H1 (cell line): ENCODE measurements at regions not wholly inside any gene's neighbourhood (a gene's known extent, or its start where the extent isn't known, plus 50 kb on each side); places are given as distances from the start of the nearest gene placed in this dataset.

Source experiments
- CTCF ChIA-PET: fragments of 300-600 bp; sonication (Branson Sonifier 250); formaldehyde crosslinking; loops from one replicate; lab custom pipeline; 2021; ENCODE audit not compliant: partially characterized antibody; lab: Charles Lee
- POLR2A ChIA-PET: fragments of 300-600 bp; sonication (Branson Sonifier 250); formaldehyde crosslinking; loops from one replicate; lab custom pipeline; 2021; ENCODE audit warnings: inconsistent platforms; ENCODE audit not compliant: partially characterized antibody; lab: Charles Lee
- DNase-seq, 2 experiments: peaks; one replicate each; pipeline versions ENCODE4 v3.0.0 to v3.0.0-alpha.2; 2010 to 2022; ENCODE audit warnings: low spot score in 2 of 2, low read depth in 1 of 2, mixed read lengths in 1 of 2
- FAIRE-seq: peaks from 2 replicates; lab custom pipeline; 2011; peaks lifted over from hg19 to GRCh38; lab: Jason Lieb, UNC
- H2AFZ ChIP-seq: 2 replicates; pipeline ENCODE4 v1.8.1; 2012; ENCODE audit warnings: low read length, inconsistent platforms
- H2AK5ac ChIP-seq: 2 replicates; pipeline ENCODE4 v1.6.1; 2013; ENCODE audit warnings: low read depth, low read length
- H2BK120ac ChIP-seq: replicated peaks from 2 replicates; pipeline ENCODE3; 2013; ENCODE audit warnings: low read depth, low read length, inconsistent platforms
- H2BK12ac ChIP-seq: 2 replicates; pipeline ENCODE4 v1.6.1; 2013; ENCODE audit warnings: low read depth, low read length
- H2BK15ac ChIP-seq: 2 replicates; pipeline ENCODE4 v1.6.1; 2013; ENCODE audit warnings: low read length
- H2BK20ac ChIP-seq: 2 replicates; pipeline ENCODE4 v1.6.1; 2013; ENCODE audit warnings: low read length
- H2BK5ac ChIP-seq: 2 replicates; pipeline ENCODE4 v1.6.1; 2013; ENCODE audit warnings: low read depth, low read length
- H3K14ac ChIP-seq: 2 replicates; pipeline ENCODE4 v1.6.1; 2013; ENCODE audit warnings: inconsistent platforms; ENCODE audit not compliant: insufficient read length
- H3K18ac ChIP-seq: 2 replicates; pipeline ENCODE4 v1.6.1; 2013; ENCODE audit warnings: low read length; ENCODE audit errors: extremely low read depth
- H3K23ac ChIP-seq: 2 replicates; pipeline ENCODE4 v1.6.1; 2013; ENCODE audit warnings: inconsistent platforms; ENCODE audit not compliant: insufficient read length
- H3K23me2 ChIP-seq: 2 replicates; pipeline ENCODE4 v1.6.1; 2013; ENCODE audit warnings: low read depth, low read length
- H3K27ac ChIP-seq: 2 replicates; pipeline ENCODE4 v1.6.1; 2011; ENCODE audit warnings: low read depth, low read length, inconsistent platforms
- H3K27me3 ChIP-seq, 4 experiments: replicated peaks in 1 of 4; 1 replicate in 1 of 4; 2 replicates in 3 of 4; pipeline versions ENCODE4 v1.6.1 to v1.8.1; 2011 to 2013; ENCODE audit warnings: low read length in 3 of 4, mild to moderate bottlenecking in 3 of 4, inconsistent platforms in 2 of 4, mixed read lengths in 2 of 4, moderate library complexity in 1 of 4; ENCODE audit not compliant: control insufficient read depth in 3 of 4, insufficient read depth in 3 of 4; ENCODE audit errors: extremely low read depth in 1 of 4
- H3K36me3 ChIP-seq, 4 experiments: 2 replicates each; pipeline versions ENCODE4 v1.6.1 to v1.8.1; 2011 to 2013; ENCODE audit warnings: mild to moderate bottlenecking in 4 of 4, low read length in 3 of 4, moderate library complexity in 2 of 4, control low read depth in 1 of 4, inconsistent platforms in 1 of 4; ENCODE audit not compliant: insufficient read depth in 4 of 4, control insufficient read depth in 2 of 4
- H3K4ac ChIP-seq: replicated peaks from 2 replicates; pipeline ENCODE3; 2013; ENCODE audit warnings: low read length, low read depth, mixed read lengths, inconsistent platforms; ENCODE audit not compliant: insufficient read length
- H3K4me1 ChIP-seq, 4 experiments: replicated peaks in 1 of 4; 1 replicate in 1 of 4; 2 replicates in 3 of 4; pipeline versions ENCODE4 v1.6.1 to v1.8.1; 2011 to 2013; ENCODE audit warnings: low read length in 3 of 4, inconsistent platforms in 2 of 4, mixed read lengths in 1 of 4; ENCODE audit not compliant: insufficient read depth in 4 of 4, control insufficient read depth in 3 of 4
- H3K4me2 ChIP-seq, 2 experiments: 2 replicates each; pipeline versions ENCODE4 v1.6.1 to v1.8.1; 2011 to 2013; ENCODE audit warnings: low read depth in 2 of 2, low read length in 2 of 2, control low read depth in 1 of 2, inconsistent platforms in 1 of 2, mild to moderate bottlenecking in 1 of 2; ENCODE audit not compliant: insufficient read depth in 1 of 2
- H3K4me3 ChIP-seq, 4 experiments: fragments of 200-600, 300-600 bp in 1 of 4; sonication (generic), shearing (Covaris generic), sonication (Bioruptor Twin) in 1 of 4; 2 replicates each; pipeline versions ENCODE4 v1.5.1 to v1.8.1; 2011 to 2016; ENCODE audit warnings: low read length in 4 of 4, low read depth in 3 of 4, control low read depth in 2 of 4, inconsistent platforms in 2 of 4, mild to moderate bottlenecking in 2 of 4, mixed read lengths in 1 of 4, moderate library complexity in 1 of 4; ENCODE audit not compliant: insufficient read depth in 2 of 4; ENCODE audit errors: extremely low read depth in 1 of 4
- H3K56ac ChIP-seq: replicated peaks from 2 replicates; pipeline ENCODE3; 2013; ENCODE audit warnings: low read depth, mild to moderate bottlenecking, mixed read lengths, low read length, inconsistent platforms; ENCODE audit not compliant: insufficient read length
- H3K79me1 ChIP-seq: 2 replicates; pipeline ENCODE4 v1.6.1; 2013; ENCODE audit warnings: low read depth, low read length, control low read depth
- H3K79me2 ChIP-seq, 2 experiments: 2 replicates each; pipeline versions ENCODE4 v1.6.1 to v1.8.1; 2012 to 2013; ENCODE audit warnings: low read length in 2 of 2, mild to moderate bottlenecking in 2 of 2, inconsistent platforms in 1 of 2; ENCODE audit not compliant: insufficient read depth in 2 of 2, control insufficient read depth in 1 of 2
- H3K9ac ChIP-seq, 4 experiments: replicated peaks in 1 of 4; 1 replicate in 1 of 4; 2 replicates in 3 of 4; pipeline versions ENCODE4 v1.6.1 to v1.8.1; 2011 to 2013; ENCODE audit warnings: low read depth in 3 of 4, low read length in 3 of 4, control low read depth in 2 of 4, mild to moderate bottlenecking in 2 of 4, moderate library complexity in 2 of 4, inconsistent platforms in 1 of 4; ENCODE audit errors: extremely low read depth in 1 of 4
- H3K9me3 ChIP-seq, 2 experiments: 2 replicates each; pipeline versions ENCODE4 v1.6.1 to v1.8.1; 2012 to 2013; ENCODE audit warnings: mild to moderate bottlenecking in 2 of 2, moderate library complexity in 2 of 2, control low read depth in 1 of 2, inconsistent platforms in 1 of 2, low read depth in 1 of 2, low read length in 1 of 2, mixed read lengths in 1 of 2; ENCODE audit not compliant: insufficient read depth in 2 of 2
- H4K20me1 ChIP-seq, 2 experiments: replicated peaks in 1 of 2; 2 replicates each; pipeline versions ENCODE3 to v1.8.1; 2011 to 2013; ENCODE audit warnings: inconsistent platforms in 2 of 2, low read length in 2 of 2, mild to moderate bottlenecking in 1 of 2; ENCODE audit not compliant: insufficient read depth in 2 of 2, control insufficient read depth in 1 of 2
- H4K5ac ChIP-seq: 2 replicates; pipeline ENCODE4 v1.6.1; 2013; ENCODE audit warnings: low read length, low read depth, mixed read lengths, inconsistent platforms; ENCODE audit not compliant: insufficient read length
- H4K8ac ChIP-seq: 2 replicates; pipeline ENCODE4 v1.8.0; 2013; ENCODE audit warnings: mild to moderate bottlenecking, moderate library complexity, low read length, inconsistent platforms; ENCODE audit not compliant: insufficient read depth; ENCODE audit errors: extremely low read depth
- H4K91ac ChIP-seq: replicated peaks from 2 replicates; pipeline ENCODE3; 2013; ENCODE audit warnings: low read length, mixed read lengths, inconsistent platforms; ENCODE audit not compliant: insufficient read length
- ASH2L ChIP-seq: fragments of 200-600, 300-600 bp; sonication (generic); IDR thresholded peaks from one replicate; pipeline ENCODE4 v1.7.1; 2017; ENCODE audit warnings: low read length
- BCL11A ChIP-seq, 2 experiments: IDR thresholded peaks; one replicate each; pipeline ENCODE4 v1.6.1; 2011; ENCODE audit warnings: low read depth in 2 of 2, low read length in 2 of 2, mild to moderate bottlenecking in 2 of 2
- WGBS, 2 experiments: shearing (Covaris generic) in 1 of 2; methylation state at CpG; one replicate each; pipeline versions ENCODE4 v1.1.6 to v1.1.7; 2013 to 2015; ENCODE audit warnings: low lambda C conversion rate in 2 of 2, mixed read lengths in 2 of 2, inconsistent platforms in 1 of 2, low coverage in 1 of 2, missing lambda C conversion rate in 1 of 2; ENCODE audit not compliant: insufficient replicate concordance in 2 of 2, insufficient coverage in 1 of 2, insufficient read length in 1 of 2; ENCODE audit errors: extremely low coverage in 1 of 2, missing lambda C conversion rate in 1 of 2; 5-methylcytosine and 5-hydroxymethylcytosine counted together

- no peak overlapping the region for H3K4ac ChIP-seq
- no peak overlapping the region for H3K27ac ChIP-seq
- H3K79me2 ChIP-seq: no peaks in the 10 kb centered on the region
- DNase-seq (no peak), FAIRE-seq (no peak)
- H3K79me1 ChIP-seq: no peaks in the 10 kb centered on the region
- no peak overlapping the region for H2AFZ ChIP-seq
- no peak overlapping the region for H3K9ac ChIP-seq
- no peak overlapping the region for H3K4me3 ChIP-seq
- 0 out of 2 replicates have a peak overlapping the region, but pooled peaks have one; percentile 72 for H2BK20ac ChIP-seq
- no peak overlapping the region for H3K4me2 ChIP-seq
- 88% methylated on average over 22 of the region's 22 CpGs; no CpG with 5 or more reads in 1 of the 2 experiments for WGBS, 2 experiments
- no peaks in the 10 kb centered on the region for H3K36me3 ChIP-seq
- no peak overlapping the region for H4K5ac ChIP-seq
- H2BK5ac ChIP-seq: no peak overlapping the region
- H3K9me3 ChIP-seq: peaks cover 0 to 9% of the 10 kb centered on the region in 2 experiments; a peak in 1 of 4 replicates
- peaks cover 7 to 40% (median 27%) of the 10 kb centered on the region in 4 experiments for H3K27me3 ChIP-seq
- no peak for TF ChIP-seq BCL11A (IDR thresholded peaks at IDR 0.05; ENCODE audit: low read depth in 2 of 2, low read length in 2 of 2)
- no peak for TF ChIP-seq ASH2L
- no peaks in the 10 kb centered on the region for H4K20me1 ChIP-seq
- H3K18ac ChIP-seq: no peak overlapping the region
- peaks cover 0 to 19% (median 8%) of the 10 kb centered on the region in 4 experiments; a peak in 6 of 7 replicates for H3K4me1 ChIP-seq
- H3K23me2 ChIP-seq: peaks cover 14% of the 10 kb centered on the region; the same call in 1 of the 2 replicates
- H2AK5ac ChIP-seq: no peak overlapping the region
- no peak overlapping the region for H2BK120ac ChIP-seq
- no peak overlapping the region for H3K23ac ChIP-seq
- ChIA-PET CTCF (interaction anchor here (0.6 to 2.7 kb wide), 10 partner anchors 9 to 88 kb away, joined by 3 to 12 read pairs (median 4); no protein-coding TSS in a partner anchor), POLR2A (interaction anchor here (0.9 kb wide), 1 partner anchor 78 kb away, joined by 3 read pairs; no protein-coding TSS in a partner anchor)
- no peak overlapping the region for H3K56ac ChIP-seq
- no peak overlapping the region for H4K91ac ChIP-seq
- no peak overlapping the region for H4K8ac ChIP-seq
- peak overlapping the region; percentile 55; the same call in 1 of the 2 replicates for H2BK12ac ChIP-seq
- no peak overlapping the region; the same call in 1 of the 2 replicates for H2BK15ac ChIP-seq
- no peak overlapping the region for H3K14ac ChIP-seq
Measured at GRCh38 chr4:3869661-3870566, 103.7 kb downstream of the ADRA2C start.
